GM18868 (cell line): ENCODE measurements at regions not wholly inside any gene's neighbourhood (a gene's known extent, or its start where the extent isn't known, plus 50 kb on each side); places are given as distances from the start of the nearest gene placed in this dataset.
"Not testable (repeated sequence)": the region's sequence is repeated elsewhere in the genome, so short reads cannot be mapped to it uniquely, and the experiment has no call there.

Experiments used
- ATAC-seq: cut with Tn5 transposase; IDR thresholded peaks from one replicate; pipeline ENCODE4 v1.9.1; 2021; ENCODE audit warnings: mild to moderate bottlenecking, moderate library complexity; ENCODE audit not compliant: unreplicated experiment

GRCh38 chr2:434625-435024 lies 146.7 kb upstream of the ALKAL2 start:
- no peak for ATAC-seq

- ATAC-seq, result no peak
Observed at GRCh38 chr2:433216-433615, 145.3 kb upstream of the ALKAL2 start.

- ATAC-seq, result no peak
Observed at GRCh38 chr2:430291-431040, 142.6 kb upstream of the ALKAL2 start.

GRCh38 chr2:429575-430254 lies 141.8 kb upstream of the ALKAL2 start:
- no peak for ATAC-seq

GRCh38 chr2:429142-429541 lies 141.3 kb upstream of the ALKAL2 start:
- ATAC-seq, result no peak

GRCh38 chr2:428591-428990 lies 140.7 kb upstream of the ALKAL2 start:
- no peak for ATAC-seq

GRCh38 chr2:426696-427095 lies 138.8 kb upstream of the ALKAL2 start:
- ATAC-seq, result not testable (repeated sequence)

- ATAC-seq, result no peak
Observed at GRCh38 chr2:425947-426346, 138.1 kb upstream of the ALKAL2 start.

- no peak for ATAC-seq
Observed at GRCh38 chr2:425243-425642, 137.4 kb upstream of the ALKAL2 start.

- no peak for ATAC-seq
Observed at GRCh38 chr2:424306-425171, 136.6 kb upstream of the ALKAL2 start.

GRCh38 chr2:423479-423878 lies 135.6 kb upstream of the ALKAL2 start:
- ATAC-seq, result no peak

GRCh38 chr2:422676-423435 lies 135.0 kb upstream of the ALKAL2 start:
- ATAC-seq, result no peak

- no peak for ATAC-seq
Observed at GRCh38 chr2:421406-421805, 133.5 kb upstream of the ALKAL2 start.

GRCh38 chr2:419687-420317 lies 131.9 kb upstream of the ALKAL2 start:
- no peak for ATAC-seq

- ATAC-seq, result no peak
Observed at GRCh38 chr2:417662-418061, 129.8 kb upstream of the ALKAL2 start.

- no peak for ATAC-seq
Observed at GRCh38 chr2:417006-417405, 129.1 kb upstream of the ALKAL2 start.

- no peak for ATAC-seq
Observed at GRCh38 chr2:415986-416610, 128.2 kb upstream of the ALKAL2 start.

GRCh38 chr2:409523-409922 lies 121.6 kb upstream of the ALKAL2 start:
- ATAC-seq, result no peak

GRCh38 chr2:407630-408029 lies 119.7 kb upstream of the ALKAL2 start:
- no peak for ATAC-seq

- no peak for ATAC-seq
Observed at GRCh38 chr2:406876-407275, 119.0 kb upstream of the ALKAL2 start.
